DMS 273 (cell line): ENCODE measurements at regions not wholly inside any gene's neighbourhood (a gene's known extent, or its start where the extent isn't known, plus 50 kb on each side); places are given as distances from the start of the nearest gene placed in this dataset.
A peak's percentile ranks its signal among the peaks of the same experiment; 100 is the strongest.
"Not testable (repeated sequence)": the region's sequence is repeated elsewhere in the genome, so short reads cannot be mapped to it uniquely, and the experiment has no call there.

Experiments
- DNase-seq: peaks from one replicate; lab custom pipeline; 2025; ENCODE audit not compliant: unreplicated experiment; lab: John Stamatoyannopoulos, UW

DNA sequence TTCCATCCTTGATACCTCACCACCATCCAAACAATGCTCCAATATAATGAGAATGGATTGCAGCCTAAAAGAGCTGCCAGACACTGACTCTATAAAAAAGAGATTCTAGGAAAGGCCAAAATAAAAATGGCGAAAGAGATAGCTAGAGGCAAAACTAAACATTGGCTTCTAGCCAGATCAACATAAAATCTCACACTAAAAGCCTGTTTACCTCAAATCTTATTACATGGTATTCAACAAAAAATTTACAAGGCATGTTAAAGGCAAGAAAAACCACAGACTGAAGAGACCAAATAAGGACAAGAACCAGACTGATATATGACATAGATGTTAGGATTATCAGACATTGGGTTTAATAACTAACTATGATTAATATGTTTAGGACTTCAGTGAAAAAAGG lies 1127.0 kb downstream of the DNAJB9 start:
- DNase-seq, result no peak

DNA sequence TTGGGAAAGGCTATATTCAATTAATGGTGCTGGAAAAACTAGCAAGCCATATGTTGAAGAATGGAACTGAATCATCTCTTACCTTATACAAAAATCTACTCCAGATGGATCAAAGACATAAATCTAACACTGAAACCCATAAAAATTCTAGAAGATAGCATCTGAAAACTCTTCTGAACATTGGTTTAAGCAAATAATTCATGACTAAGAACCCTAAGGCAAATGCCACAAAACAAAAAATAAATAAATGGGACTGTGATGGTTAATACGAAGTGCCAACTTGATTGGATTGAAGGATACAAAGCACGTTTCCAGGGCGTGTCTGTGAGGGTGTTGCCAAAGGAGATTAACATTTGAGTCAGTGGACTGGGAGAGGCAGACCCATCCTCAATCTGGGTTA lies 1130.0 kb downstream of the DNAJB9 start:
- DNase-seq, result no peak

DNA sequence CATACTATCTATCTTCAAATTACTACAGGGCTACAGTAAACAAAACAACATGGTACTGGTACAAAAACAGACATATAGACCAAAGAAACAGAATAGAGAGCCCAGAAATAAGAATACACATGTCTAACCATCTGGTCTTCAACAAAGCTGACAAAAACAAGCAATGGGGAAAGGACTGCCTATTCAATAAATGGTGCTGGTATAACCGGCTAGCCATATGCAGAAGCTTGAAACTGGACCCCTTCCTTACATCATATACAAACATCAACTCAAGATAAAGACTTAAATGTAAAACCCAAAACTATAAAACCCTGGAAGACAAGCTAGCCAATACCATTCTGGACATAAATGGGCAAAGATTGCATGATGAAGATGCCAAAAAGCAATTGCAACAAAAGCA lies 1143.7 kb downstream of the DNAJB9 start:
- DNase-seq, result peak; percentile 38

DNA sequence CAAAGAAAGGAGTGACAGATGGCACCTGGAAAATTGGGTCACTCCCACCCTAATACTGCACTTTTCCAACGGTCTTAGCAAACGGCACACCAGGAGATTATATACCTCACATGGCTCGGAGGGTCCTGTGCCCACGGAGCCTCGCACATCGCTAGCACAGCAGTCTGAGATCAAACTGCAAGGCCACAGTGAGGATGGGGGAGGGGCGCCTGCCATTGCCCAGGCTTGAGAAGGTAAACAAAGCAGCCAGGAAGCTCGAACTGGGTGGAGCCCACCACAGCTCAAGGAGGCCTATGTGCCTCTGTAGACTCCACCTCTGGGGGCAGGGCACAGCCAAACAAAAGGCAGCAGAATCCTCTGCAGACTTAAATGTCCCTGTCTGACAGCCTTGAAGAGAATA lies 1149.7 kb downstream of the DNAJB9 start:
- not testable (repeated sequence) for DNase-seq

DNA sequence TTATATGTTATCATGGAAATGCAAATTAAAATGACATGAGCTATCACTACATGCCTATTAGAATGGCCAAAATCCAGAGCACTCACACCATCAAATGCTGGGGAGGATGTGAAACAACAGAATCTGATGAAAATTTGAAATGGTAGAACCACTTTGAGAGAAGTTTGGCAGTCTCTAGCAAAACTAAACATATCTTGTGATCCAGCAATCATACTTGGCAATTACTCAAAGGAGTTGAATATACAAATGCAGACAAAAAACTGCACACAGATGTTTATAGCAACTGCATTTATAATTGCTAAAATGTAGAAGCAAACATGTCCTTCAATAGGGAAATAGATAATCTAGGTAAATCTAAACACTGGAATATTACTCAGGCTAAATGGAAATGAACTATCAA lies 1164.9 kb downstream of the DNAJB9 start:
- no peak for DNase-seq

DNA sequence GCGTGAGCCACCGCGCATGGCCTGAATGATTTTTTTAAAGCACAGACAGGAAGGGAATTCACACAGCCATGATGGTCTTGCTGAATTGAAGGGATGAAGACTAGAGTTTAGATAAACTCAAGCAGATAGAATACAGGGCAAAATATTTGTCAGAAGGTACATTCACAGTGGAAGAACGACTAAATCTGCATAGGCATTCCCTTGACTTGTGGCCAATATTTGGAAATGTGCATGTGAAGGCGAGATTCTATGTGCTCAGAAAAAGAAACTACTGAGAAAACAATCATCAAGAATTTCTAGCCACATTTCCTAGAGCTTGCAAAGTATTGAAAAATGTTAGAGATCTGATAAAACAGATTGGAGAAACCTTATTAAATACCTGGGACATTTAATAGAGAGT lies 1166.2 kb downstream of the DNAJB9 start:
- DNase-seq, result no peak

DNA sequence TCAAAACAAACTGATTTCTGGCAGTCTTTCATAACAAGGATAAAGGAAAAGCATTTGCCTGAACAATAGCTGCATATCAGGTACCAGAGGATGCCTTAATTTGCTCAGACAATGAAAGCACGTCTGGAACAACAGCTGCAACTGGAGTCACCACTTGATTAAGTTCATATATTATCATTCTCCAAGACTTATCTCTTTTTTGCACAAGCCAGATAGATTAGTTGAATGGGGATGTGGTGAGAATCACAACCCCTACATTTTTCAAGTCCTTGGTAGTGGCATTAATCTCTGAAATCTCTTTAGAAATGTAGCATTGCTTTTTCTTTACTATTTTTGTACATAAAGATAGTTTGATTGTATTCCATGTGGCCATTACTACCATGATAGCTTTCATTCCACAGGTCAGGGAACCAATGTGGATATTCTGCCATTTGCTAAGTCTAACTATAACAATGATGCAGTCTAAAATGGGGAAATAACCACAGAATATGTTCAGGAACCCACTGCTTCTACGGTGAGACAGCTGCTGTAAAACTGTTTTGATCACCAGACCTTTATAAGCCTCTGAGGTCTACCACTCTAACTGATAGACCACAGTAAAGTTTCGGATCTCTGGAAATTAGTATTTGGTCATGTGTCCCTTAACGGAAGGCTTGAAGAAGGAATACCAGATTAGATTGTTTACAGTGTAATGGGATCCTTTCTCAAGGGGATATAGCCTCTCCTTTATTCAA lies 1176.2 kb downstream of the DNAJB9 start:
- DNase-seq, result no peak

DNA sequence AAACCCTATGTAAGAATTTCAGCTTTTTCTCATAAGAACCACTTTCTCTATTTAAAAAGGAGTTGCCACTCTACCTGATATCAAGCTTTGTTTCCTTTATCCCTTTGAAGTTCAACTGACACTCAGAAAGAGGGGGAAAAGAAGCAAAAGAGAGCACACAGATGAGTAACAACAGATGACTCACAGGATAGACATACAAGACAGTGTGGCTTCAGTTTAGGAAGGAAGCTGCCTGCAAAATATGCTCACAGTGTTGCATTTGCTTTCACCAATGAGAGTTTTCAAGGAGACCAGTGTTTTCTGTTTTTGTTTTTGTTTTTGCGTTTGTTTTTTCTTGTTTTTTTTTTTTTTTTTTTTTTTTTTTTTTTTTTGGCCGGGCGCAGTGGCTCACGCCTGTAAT lies 1181.6 kb downstream of the DNAJB9 start:
- no peak for DNase-seq

DNA sequence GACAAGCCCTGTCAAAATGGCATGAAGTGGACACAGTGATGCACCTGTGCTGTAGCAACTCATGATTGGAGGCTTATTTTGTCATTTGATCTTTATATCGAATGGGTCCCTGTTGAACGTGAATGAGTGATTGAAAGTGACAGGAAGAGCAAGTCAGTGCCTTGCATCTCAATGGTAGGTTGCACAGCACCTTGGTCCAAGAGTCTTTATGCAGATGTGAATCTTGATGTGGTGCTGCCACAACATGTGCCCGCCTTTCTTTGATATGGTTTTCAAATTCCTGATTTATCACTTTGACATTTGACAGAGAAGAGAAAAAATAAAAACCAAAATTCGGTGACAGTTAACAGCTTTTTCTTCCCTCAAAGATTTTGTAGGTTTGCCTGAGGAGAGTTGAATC lies 1182.4 kb downstream of the DNAJB9 start:
- DNase-seq, result no peak

DNA sequence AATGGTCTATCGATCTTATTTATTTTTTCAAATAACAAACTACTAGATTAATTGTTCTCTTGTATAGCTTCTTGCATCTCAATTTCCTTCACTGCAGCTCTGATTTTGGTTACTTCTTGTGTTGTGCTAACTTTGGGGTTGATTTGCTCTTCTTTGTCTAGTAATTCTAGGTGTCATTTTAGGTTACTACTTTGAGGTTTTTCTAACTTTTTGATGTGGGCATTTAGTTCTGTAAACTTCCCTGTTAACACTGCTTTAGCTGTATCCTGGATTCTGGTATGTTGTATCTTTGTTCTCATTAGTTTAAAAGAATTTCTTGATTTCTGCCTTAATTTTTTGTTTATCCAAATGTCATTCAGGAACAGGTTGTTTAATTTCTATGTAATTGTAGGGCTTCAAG lies 1188.0 kb downstream of the DNAJB9 start:
- no peak for DNase-seq

DNA sequence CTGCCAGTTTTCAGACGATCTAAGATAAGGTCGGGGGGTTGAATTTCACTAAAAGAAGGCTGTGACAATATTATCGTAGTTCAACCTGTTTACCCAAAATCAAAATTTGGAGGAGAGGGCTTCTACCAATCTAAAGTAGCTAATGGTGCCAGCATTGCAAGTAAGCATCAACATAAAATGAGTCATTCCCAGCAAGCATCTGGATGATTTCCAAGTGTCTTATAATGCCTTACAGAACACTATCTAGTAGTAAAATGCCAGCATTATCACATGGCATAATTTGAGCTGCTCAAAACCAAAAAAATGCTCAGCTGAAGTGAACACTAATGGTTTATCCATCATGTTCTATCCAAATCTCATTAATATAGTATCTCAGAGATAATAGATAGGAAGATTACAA lies 1193.9 kb downstream of the DNAJB9 start:
- DNase-seq, result peak; percentile 67

DNA sequence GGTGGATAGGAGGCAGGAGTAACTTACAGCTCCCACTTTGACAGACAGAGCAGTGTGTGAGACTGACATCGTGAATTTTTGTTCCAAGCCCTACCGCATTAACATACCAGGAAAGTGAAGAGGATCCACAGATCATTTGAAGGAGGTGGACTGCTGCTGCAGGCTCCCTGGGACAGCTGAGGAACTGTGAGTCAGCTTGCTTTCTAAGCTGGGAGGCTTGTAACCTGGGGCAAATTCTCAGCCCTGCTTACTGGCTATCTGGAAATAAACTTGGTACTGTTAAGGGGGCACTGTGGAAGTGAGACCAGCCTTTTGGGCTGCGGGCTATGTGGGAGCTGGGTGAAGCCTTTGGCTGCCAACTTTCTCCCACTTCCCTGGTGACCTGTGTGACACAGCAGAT lies 1202.5 kb downstream of the DNAJB9 start:
- DNase-seq, result no peak

DNA sequence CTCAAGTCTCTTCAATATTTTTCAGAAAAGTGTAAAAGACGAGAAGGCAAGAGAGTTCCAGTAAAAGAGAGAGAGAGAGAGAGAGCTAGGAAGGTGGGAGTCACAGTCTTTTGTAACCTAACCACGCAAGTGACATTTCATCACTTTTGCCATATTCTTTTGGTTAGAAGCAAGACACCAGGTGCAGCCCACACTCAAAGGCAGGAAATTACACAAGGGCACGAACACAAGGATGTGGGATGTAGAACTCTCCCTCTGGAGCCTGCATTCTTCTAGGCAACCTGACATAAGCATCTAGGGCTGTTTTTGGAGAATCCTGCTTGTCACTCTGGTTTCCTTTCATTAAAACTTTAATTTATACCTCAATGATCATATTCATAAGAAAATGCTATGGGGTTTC lies 1213.1 kb downstream of the DNAJB9 start:
- DNase-seq, result no peak

DNA sequence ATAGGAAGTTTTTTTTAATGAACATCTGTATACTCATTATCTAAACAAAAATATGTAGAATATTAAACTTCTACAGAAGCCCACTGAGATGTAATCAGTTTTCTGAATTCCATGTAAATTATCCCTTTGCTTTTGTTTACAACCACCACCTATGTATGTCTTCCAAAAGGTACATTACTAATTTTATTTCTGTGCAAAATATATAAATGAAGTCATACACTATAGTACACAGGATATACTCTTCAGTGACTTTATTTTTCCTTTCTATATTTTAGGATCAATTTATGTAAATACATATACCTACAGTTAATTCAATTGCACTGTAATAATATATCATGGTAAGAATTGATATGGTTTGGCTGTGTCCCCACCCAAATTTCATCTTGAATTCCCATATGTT lies 1236.9 kb downstream of the DNAJB9 start:
- DNase-seq, result no peak

DNA sequence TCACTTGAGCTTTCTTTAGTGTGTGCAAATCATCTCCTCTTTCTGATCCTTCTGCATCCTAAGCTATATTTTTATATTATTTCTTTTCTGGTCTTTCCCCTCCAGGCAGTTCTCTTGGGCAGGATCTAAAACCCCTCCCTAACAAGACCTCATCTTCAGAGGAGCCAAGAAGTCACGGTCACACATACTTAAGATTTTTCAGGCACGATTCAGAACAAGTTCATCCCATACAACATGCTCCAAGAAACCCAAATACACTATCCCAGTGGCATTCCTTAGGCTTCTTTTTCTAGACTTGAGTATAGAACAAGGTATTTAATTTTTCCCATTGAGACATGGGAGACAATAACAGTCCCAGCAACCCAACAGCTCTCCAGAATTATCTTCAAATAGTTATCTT lies 1251.5 kb downstream of the DNAJB9 start:
- DNase-seq, result no peak

DNA sequence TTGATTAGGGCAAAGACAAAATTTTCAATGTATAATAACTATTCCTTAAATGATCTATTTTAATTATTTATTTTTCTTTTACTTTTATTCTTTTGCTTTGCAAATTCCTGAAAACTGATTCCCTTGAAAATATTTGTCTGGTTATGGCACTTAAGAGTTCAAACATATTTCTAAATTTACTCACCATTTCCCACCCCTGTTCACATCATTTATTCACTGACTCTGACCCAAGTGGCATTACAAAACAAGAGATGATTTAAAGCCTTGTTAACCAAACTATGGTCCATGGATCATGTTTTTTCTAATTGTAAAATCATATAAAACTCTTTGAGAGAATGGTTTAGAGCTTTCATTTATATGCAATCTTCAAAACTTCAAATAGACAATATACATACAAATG lies 1256.1 kb upstream of the LRRN3 start:
- DNase-seq, result no peak

DNA sequence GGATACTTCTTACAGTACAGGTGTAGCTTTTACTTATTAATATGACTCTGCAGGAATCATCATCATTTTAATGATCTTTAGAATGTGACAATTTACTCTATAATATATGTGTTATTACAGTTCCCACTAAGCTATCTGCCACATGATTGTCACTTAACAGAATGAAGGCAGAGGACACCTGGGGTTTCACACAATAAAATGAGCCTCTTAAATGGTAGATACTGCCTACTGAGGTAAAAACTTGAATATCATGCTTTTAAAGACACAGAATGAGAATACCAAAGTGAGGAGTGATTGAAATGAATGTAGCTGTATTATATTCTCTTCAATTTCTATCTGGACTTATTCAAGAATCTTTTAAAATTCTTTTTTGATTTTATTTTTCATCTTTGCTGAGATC lies 1255.3 kb upstream of the LRRN3 start:
- no peak for DNase-seq

DNA sequence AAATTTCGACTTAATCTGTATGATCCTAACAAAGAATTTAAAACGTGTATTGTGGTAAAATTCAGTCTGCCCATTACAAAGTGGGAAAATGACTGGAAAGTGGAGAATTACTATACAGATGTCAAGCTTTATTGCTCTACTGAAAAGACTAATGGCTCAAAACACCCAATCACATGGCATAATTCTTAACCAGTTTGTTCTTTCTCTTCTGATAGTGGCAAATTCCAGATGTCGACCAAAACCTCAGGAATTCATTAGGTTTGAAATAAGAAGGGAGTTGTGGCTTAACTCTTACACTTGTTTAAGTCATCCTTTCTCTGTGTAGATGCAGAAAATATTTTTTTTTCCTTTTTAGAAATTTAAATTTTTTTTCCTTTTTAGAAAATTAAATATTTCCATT lies 1254.9 kb upstream of the LRRN3 start:
- no peak for DNase-seq

DNA sequence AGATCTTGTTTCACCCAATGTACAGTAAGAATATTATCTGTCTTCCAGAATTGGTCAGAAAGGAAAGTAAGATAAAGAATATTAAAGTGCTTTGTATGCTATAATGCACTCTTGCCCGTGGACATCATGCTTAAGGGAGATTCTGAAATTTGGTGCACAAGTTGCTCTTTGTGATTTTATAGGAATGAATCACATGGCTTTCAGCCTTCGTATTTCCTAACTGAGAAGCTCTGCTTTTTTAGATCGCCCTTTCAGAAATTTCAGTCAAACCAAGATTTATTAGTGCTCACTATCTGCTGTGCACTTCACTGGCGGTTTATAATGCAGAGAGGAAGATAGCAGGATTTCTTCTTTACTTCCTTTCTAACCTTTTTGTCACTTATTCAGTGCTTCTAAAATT lies 1248.5 kb upstream of the LRRN3 start:
- no peak for DNase-seq

DNA sequence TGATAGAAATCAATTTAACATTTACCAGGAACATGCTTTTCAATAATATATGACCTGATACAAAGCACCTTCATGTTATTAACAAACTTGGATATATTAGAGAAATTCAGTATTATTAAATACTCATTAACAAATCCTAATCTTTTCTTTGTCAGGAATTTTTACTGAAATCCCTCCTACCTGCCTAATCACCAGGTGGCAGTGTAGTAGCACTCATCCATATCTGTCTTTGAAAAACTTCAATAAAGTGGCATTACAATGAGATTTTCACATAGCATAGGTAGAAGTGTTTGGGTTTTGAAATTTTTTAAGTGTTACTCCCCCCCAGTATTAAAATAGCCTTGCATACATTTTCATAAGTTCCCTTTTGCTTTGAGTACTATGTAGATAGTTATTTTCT lies 1246.6 kb upstream of the LRRN3 start:
- DNase-seq, result peak; percentile 73

DNA sequence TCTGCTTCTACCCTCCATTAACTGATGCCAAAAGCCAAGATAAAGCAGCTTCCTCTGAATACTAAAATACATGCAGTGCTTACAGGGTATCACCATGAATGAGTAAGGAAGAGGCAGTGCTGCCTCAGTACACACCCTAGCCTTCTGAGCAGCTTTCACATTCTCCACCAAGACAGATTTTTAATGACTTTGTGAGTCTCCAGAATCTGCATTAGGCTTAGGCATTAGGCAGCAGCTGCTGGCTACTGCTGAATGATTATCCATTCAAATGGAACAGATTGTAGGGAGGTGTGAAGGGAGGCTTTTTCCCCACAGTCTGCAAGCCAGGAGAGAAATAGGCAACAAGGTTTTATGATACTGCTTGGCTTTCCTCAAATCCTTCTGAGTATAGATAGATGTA lies 1226.7 kb upstream of the LRRN3 start:
- peak; percentile 95 for DNase-seq

DNA sequence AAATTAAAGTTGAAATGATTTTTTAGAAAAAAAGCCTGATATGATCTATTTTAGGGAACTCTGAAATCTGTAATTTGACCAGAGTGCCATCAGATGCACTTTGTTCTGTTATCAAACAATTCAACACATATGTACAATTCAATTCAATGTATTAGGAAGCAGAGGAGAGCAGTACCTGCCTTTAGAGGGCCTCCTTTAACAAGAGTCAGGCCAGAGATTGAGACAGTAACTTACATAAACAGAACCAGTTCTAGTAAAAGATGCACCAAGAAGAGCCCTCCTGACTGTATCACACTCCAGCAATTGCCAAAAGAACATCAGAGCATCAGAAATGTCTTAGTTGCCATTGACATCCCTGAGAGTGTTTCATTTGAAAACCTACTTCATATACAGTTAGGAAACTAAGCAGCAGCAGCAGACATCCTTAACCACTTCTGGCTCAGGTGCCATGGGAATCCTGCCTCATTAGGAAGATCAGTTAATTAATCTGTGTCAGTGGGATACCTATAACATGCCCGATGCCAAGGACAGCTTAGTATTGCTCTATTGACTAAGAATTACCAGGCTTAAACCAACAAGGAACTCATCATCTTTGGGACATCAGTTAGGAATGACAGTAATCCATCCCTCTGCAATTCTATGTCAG lies 1222.6 kb upstream of the LRRN3 start:
- DNase-seq, result peak; percentile 28

DNA sequence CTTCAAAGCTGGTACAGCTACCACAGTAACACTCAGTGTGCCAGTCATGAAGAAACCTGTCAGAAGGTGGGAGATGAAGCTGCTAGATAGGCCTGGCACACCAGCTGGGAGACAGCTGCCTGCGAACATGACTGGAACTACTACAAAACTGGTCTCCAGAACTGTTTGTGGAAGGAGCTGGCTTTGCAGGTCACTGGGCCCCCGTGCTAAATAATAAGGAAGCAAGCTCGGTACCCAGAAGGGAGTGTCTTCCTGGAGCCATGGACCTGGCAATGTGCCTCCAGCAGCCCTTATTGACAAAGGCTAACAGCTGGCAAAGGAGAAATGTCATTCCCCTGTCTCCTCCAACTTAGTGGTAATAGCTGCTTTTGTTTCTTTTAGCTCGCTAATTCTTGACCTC lies 1217.6 kb upstream of the LRRN3 start:
- peak; percentile 90 for DNase-seq
